ENCODE measurements at regions not wholly inside any gene's neighbourhood (a gene's known extent, or its start where the extent isn't known, plus 50 kb on each side); places are given as distances from the start of the nearest gene placed in this dataset.

DNA sequence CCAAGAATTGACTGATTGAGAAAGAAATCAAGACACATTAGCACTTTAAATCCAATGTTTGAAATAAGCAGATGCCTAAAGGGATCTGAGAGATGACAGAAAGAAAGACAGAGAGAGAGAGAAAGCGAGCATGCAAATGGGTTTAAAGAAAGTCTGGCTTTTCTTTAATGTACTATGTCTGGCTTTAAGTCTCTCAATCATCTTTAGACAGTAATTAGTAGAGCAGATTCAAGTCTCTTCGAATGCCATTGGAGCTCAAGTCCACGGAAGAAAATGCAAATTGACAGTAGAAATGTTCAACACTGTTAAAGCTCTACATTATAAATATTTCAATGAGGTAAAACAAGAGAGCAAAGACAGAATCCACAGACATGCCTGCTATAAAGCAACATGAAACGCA, 1480.2 kb upstream of the CDH8 start:
- TF ChIP-seq, protein P1, sequence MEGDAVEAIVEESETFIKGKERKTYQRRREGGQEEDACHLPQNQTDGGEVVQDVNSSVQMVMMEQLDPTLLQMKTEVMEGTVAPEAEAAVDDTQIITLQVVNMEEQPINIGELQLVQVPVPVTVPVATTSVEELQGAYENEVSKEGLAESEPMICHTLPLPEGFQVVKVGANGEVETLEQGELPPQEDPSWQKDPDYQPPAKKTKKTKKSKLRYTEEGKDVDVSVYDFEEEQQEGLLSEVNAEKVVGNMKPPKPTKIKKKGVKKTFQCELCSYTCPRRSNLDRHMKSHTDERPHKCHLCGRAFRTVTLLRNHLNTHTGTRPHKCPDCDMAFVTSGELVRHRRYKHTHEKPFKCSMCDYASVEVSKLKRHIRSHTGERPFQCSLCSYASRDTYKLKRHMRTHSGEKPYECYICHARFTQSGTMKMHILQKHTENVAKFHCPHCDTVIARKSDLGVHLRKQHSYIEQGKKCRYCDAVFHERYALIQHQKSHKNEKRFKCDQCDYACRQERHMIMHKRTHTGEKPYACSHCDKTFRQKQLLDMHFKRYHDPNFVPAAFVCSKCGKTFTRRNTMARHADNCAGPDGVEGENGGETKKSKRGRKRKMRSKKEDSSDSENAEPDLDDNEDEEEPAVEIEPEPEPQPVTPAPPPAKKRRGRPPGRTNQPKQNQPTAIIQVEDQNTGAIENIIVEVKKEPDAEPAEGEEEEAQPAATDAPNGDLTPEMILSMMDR (IDR thresholded peaks at IDR 0.05; ENCODE audit: low read depth, low read length): no peak
- no peak for TF ChIP-seq POLR2A (IDR thresholded peaks at IDR 0.05; ENCODE audit: extremely low read depth, insufficient read length)
